ENCODE measurements at regions not wholly inside any gene's neighbourhood (a gene's known extent, or its start where the extent isn't known, plus 50 kb on each side); places are given as distances from the start of the nearest gene placed in this dataset.

- TF ChIP-seq, protein P1, sequence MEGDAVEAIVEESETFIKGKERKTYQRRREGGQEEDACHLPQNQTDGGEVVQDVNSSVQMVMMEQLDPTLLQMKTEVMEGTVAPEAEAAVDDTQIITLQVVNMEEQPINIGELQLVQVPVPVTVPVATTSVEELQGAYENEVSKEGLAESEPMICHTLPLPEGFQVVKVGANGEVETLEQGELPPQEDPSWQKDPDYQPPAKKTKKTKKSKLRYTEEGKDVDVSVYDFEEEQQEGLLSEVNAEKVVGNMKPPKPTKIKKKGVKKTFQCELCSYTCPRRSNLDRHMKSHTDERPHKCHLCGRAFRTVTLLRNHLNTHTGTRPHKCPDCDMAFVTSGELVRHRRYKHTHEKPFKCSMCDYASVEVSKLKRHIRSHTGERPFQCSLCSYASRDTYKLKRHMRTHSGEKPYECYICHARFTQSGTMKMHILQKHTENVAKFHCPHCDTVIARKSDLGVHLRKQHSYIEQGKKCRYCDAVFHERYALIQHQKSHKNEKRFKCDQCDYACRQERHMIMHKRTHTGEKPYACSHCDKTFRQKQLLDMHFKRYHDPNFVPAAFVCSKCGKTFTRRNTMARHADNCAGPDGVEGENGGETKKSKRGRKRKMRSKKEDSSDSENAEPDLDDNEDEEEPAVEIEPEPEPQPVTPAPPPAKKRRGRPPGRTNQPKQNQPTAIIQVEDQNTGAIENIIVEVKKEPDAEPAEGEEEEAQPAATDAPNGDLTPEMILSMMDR (IDR thresholded peaks at IDR 0.05; ENCODE audit: low read depth, low read length, poor library complexity, severe bottlenecking) = no peak
- no peak for TF ChIP-seq EZH2phosphoT487 (IDR thresholded peaks at IDR 0.05; ENCODE audit: borderline replicate concordance, low read length)
These were observed 937.1 kb downstream of the PDHA2 start for GRCh38 chr4:96776920-96777527.

Measured in DOHH2 (cell line).